ENCODE measurements at regions not wholly inside any gene's neighbourhood (a gene's known extent, or its start where the extent isn't known, plus 50 kb on each side); places are given as distances from the start of the nearest gene placed in this dataset.

- no peak overlapping the region for H2BK15ac ChIP-seq (ENCODE audit: low read depth, low read length)
- H3K9ac ChIP-seq (ENCODE audit: low read depth, low read length) = no peak overlapping the region
- no peaks in the 10 kb centered on the region for H3K9me1 ChIP-seq (ENCODE audit: insufficient read depth, low read length)
- no peak overlapping the region for H4K91ac ChIP-seq (ENCODE audit: insufficient read depth, low read depth, low read length)
- no TSS peak for BruUV-seq (replicated peaks)
- H3K56ac ChIP-seq (ENCODE audit: extremely low read depth, insufficient read depth, low read length) = no peak overlapping the region
- intact Hi-C loops (cut with micrococcal nuclease) (no loop called here), dilution Hi-C loops (cut with HindIII; ENCODE audit: low sequenced_read_pairs, unreplicated experiment) (no loop called here), in situ Hi-C loops (cut with MboI; ENCODE audit: low sequenced_read_pairs) (no loop called here)
- no peak for ATAC-seq (ENCODE audit: low read depth)
- H2AK9ac ChIP-seq (replicated peaks; ENCODE audit: low read depth, low read length, poor library complexity) = no peak overlapping the region
- H2AK5ac ChIP-seq (ENCODE audit: low read depth, low read length) = no peak overlapping the region
- CTCF ChIA-PET = no interaction called here
- H3K14ac ChIP-seq (replicated peaks; ENCODE audit: low read depth, low read length) = no peak overlapping the region
- H2BK20ac ChIP-seq (ENCODE audit: low read depth, low read length) = no peak overlapping the region
- TF ChIP-seq MAZ (IDR thresholded peaks at IDR 0.05; ENCODE audit: borderline replicate concordance, low read depth, low read length) (no peak), RFX5 (IDR thresholded peaks at IDR 0.05; ENCODE audit: low read depth, low read length) (no peak), CTCF (conservative IDR thresholded peaks at IDR 0.05; ENCODE audit: low read depth, low read length) (no peak), CEBPB (IDR thresholded peaks at IDR 0.05; ENCODE audit: low read depth, low read length) (no peak), FOS (IDR thresholded peaks at IDR 0.05; ENCODE audit: low read depth, low read length) (no peak), NFE2L2 (IDR thresholded peaks at IDR 0.05; ENCODE audit: low read depth, low read length) (no peak), RAD21 (IDR thresholded peaks at IDR 0.05; ENCODE audit: low read length) (no peak), SMC3 (IDR thresholded peaks at IDR 0.05; ENCODE audit: low read depth, low read length) (no peak), MXI1 (IDR thresholded peaks at IDR 0.05; ENCODE audit: borderline replicate concordance, low read depth, low read length) (no peak), CHD1 (IDR thresholded peaks at IDR 0.05; ENCODE audit: low read depth, low read length) (no peak), RCOR1 (IDR thresholded peaks at IDR 0.05; ENCODE audit: insufficient replicate concordance, low read length) (no peak), BHLHE40 (IDR thresholded peaks at IDR 0.05; ENCODE audit: low read depth, low read length) (no peak), ELK1 (IDR thresholded peaks at IDR 0.05; ENCODE audit: borderline replicate concordance, low read depth, low read length) (no peak), MAFK (IDR thresholded peaks at IDR 0.05; ENCODE audit: low read depth, low read length) (no peak), POLR2A (IDR thresholded peaks at IDR 0.05; ENCODE audit: low read depth, low read length) (no peak)
- TF ChIP-seq, protein P1, sequence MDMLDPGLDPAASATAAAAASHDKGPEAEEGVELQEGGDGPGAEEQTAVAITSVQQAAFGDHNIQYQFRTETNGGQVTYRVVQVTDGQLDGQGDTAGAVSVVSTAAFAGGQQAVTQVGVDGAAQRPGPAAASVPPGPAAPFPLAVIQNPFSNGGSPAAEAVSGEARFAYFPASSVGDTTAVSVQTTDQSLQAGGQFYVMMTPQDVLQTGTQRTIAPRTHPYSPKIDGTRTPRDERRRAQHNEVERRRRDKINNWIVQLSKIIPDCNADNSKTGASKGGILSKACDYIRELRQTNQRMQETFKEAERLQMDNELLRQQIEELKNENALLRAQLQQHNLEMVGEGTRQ (IDR thresholded peaks at IDR 0.05; ENCODE audit: low read depth, low read length) = no peak
- H2BK120ac ChIP-seq (ENCODE audit: low read depth, low read length) = no peak overlapping the region
- H3K9me3 ChIP-seq (ENCODE audit: control insufficient read depth, insufficient read depth, low read length) = no peaks in the 10 kb centered on the region
- no peaks in the 10 kb centered on the region for H4K20me1 ChIP-seq (ENCODE audit: insufficient read depth, low read length)
- no peaks in the 10 kb centered on the region for H3K79me1 ChIP-seq (ENCODE audit: low read depth in 1 of 2, low read length in 2 of 2)
- H4K8ac ChIP-seq (ENCODE audit: low read depth in 2 of 2, low read length in 2 of 2) = no peak overlapping the region
- no peak overlapping the region for H3K18ac ChIP-seq (ENCODE audit: low read depth, low read length)
- H3K4me2 ChIP-seq (ENCODE audit: low read depth, low read length) = no peak overlapping the region
- POLR2A ChIA-PET (ENCODE audit: unreplicated experiment) = no interaction called here
- H2AFZ ChIP-seq (replicated peaks; ENCODE audit: low read length, poor library complexity) = no peak overlapping the region
- H3K4me1 ChIP-seq (ENCODE audit: control insufficient read depth, insufficient read depth, low read length) = no peaks in the 10 kb centered on the region
- no peak overlapping the region for H2BK5ac ChIP-seq (ENCODE audit: low read depth, low read length, poor library complexity, severe bottlenecking)
- no peaks in the 10 kb centered on the region for H3K27me3 ChIP-seq (ENCODE audit: control insufficient read depth, insufficient read depth, low read length)
- H3K27ac ChIP-seq (ENCODE audit: insufficient read depth, low read length) = no peak overlapping the region
- H3K4ac ChIP-seq (ENCODE audit: low read depth, low read length) = no peak overlapping the region
- no peak overlapping the region for H4K5ac ChIP-seq (ENCODE audit: low read depth, low read length)
- no peak overlapping the region for H3K23ac ChIP-seq (ENCODE audit: low read depth, low read length)
- DNase-seq = no peak
- H3K4me3 ChIP-seq (ENCODE audit: insufficient read depth, low read depth, low read length) = no peak overlapping the region
- WGBS, 2 experiments (ENCODE audit: extremely low coverage in 2 of 2, insufficient read length in 1 of 2) = no CpG with 5 or more reads among the region's 1 CpG
- no peaks in the 10 kb centered on the region for H3K36me3 ChIP-seq (ENCODE audit: control insufficient read depth, insufficient read depth, low read length)
Measured at GRCh38 chr6:167056370-167056769, 57.2 kb downstream of the CEP43 start.
